Stimulated activated CD8-positive, alpha-beta memory T cell treated with anti-CD3 and anti-CD28 coated beads, Interleukin-4, amount 100 ng/mL, for 48 hours (primary cell): ENCODE measurements at regions not wholly inside any gene's neighbourhood (a gene's known extent, or its start where the extent isn't known, plus 50 kb on each side); places are given as distances from the start of the nearest gene placed in this dataset.
A peak's percentile ranks its signal among the peaks of the same experiment; 100 is the strongest.
"Not testable (repeated sequence)": the region's sequence is repeated elsewhere in the genome, so short reads cannot be mapped to it uniquely, and the experiment has no call there.

Source experiments
- DNase-seq: peaks from one replicate; pipeline ENCODE4 v3.0.0-alpha.2; 2020

DNA sequence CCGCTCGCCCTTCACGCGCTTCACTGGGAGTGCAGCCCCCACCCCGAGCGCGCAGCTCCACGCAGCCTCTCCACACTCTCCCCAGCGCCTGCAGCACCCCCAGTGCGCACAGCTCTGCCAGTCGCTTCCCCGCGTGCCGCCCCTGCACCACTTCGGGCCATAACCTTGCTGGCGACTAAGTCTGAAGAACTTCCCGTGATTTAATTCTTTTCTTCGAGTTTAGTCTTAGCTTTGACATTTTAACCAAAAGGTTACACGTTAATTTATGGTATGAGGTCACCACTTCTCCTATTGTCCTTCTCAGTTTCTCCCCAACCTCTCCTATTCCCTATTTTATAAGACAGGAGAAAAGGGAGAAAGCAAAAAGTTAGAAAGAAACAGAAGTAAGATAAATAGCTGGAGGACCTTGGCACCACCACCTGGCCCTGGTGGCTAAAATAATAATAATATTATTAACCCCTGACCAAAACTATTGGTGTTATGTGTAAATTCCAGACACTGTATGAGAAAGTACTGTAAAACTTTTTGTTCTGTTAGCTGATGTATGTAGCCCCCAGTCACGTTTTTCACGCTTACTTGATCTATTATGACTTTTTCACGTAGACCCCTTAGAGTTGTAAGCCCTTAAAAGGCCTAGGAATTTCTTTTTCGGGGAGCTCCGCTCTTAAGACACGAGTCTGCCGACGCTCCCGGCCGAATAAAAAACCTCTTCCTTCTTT, 129.2 kb downstream of the KBTBD2 start:
- not testable (repeated sequence) for DNase-seq

DNA sequence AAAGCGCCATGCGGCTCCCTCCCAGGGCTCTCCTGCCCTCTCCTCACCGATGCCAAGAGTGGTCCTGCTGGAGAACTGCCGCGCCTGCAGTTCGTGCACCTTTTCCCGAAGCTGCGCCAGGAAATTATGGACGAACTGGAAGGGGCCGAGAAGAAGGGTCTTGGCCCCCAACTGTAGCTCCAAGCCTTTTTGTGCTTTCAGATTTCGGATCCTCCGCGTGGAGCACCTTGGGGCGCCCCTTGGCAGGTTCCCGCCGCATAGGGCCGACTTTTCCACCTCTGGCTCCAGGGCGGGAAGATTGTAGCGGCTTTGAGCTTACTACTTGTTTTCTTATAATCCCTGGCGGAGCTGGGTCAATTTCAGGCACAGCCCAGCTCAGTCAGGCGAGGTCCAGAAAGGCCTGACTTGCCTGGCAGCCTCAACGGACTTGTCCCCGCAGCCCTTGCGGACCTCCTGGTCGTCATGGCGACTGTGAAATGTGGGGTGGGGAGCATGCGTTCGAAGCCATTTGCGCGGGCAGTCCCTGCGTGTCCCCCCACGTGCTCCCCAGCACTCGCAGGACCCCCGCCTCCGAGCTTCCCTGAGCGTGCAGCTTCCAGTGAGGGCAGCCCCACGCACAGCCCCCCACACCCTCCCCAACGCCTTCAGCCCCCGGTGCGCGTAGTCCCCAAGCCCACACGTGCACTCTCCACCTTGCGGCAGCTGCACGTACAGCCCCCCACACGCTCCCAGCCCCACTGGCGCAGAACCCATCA, 129.9 kb downstream of the KBTBD2 start:
- no peak for DNase-seq

DNA sequence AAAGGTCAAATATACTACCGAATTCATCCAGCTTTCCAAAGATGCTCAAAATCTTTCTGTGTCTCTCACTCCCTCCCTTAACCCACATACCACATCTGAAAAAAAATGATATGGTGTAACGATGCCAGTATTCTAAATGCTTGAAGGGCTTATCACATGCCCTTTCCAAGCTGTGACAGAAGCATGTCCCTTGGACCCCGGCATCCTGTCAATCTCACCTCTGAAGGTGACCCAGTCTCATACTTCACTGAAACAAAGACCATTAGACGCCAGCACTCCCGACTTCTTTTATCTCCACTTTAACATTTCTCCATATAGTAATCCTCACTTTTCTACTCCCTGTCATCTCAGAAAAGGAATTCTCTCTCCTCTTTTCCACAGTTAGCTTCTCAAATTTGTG, 130.8 kb downstream of the KBTBD2 start:
- not testable (repeated sequence) for DNase-seq

DNA sequence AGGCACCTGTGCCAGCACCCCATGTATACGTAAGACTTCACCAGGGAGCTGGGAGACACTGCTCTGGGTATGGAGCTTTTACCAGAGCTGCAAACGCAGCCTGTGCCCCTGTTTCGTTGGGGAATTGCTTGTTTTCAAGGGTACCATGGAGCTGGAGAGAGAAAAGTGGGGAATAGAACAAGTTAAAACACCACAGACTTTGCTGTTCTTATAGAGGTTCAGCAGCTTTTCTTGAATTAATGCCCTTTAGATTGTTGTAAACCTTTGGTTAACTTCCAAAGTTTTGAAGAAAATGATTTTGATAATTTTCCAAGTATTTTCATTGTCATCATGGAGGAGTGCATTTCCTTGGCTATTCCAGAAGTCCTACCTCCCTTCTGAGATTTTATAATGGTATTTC, 131.7 kb downstream of the KBTBD2 start:
- DNase-seq, result not testable (repeated sequence)

DNA sequence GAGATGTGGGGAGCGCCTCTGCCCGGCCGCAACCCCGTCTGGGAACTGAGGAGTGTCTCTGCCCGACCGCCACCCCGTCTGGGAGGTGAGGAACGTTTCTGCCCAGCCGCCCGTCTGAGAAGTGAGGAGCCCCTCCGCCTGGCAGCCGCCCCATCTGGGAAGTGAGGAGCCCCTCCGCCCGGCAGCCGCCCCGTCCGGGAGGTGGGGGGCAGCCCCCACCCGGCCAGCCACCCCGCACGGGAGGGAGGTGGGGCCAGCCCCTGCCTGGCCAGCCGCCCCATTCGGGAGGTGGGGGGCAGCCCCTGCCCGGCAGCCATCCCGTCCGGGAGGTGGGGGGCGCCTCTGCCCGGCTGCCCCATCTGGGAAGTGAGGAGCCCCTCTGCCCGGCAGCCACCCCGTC, 137.7 kb downstream of the KBTBD2 start:
- not testable (repeated sequence) for DNase-seq

DNA sequence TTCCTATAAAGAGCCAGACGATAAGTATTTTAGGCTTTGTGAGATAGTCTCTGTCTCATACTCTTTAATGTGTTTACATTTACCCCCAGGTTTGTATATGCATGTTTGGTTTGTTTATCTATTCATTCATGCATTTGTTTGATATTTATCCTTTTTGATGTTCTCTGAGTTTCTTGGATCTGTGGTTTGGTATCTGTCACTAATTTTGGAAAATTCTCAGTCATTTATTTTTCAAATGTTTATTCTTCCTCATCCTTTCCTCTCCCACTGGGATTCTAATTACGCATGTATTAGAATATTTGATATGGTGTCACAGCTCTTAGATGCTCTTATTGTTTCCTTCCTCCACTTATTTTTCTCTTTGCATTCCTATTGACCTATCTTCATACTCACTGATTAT, 143.2 kb downstream of the KBTBD2 start:
- DNase-seq, result not testable (repeated sequence)

DNA sequence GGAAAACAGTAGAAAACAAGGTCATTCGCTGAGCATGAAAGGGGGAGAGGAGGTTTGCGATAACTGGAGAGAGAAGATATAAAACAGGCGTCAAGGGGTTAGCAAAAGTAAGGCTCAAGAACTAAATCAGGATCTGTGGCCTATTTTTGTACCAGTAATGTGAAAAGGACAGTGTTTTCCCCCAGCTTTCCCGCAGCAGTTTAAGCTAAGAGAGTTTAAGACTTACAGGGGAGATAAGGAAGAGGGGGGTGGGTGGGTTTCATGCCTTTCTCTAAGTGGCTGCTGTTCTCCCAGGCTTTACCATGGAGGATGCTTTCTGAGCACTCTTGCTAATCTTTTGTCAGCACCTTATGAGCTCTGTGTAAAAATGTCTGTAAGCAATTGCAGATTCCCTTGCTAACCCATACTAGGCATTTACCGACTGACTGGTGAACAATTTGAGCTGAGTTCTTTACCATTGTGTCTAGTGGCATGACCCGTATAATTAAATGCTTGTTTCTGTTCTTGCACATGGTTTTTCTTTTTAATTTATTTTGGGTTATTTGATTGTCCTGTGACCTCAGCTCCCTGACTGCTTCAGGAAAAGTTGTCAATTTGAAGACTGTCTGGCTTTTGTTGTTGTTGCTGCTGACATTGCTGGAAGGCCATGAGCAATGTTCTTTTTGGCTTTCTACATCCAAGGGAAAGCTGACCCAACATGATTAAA, 144.0 kb downstream of the KBTBD2 start:
- not testable (repeated sequence) for DNase-seq

DNA sequence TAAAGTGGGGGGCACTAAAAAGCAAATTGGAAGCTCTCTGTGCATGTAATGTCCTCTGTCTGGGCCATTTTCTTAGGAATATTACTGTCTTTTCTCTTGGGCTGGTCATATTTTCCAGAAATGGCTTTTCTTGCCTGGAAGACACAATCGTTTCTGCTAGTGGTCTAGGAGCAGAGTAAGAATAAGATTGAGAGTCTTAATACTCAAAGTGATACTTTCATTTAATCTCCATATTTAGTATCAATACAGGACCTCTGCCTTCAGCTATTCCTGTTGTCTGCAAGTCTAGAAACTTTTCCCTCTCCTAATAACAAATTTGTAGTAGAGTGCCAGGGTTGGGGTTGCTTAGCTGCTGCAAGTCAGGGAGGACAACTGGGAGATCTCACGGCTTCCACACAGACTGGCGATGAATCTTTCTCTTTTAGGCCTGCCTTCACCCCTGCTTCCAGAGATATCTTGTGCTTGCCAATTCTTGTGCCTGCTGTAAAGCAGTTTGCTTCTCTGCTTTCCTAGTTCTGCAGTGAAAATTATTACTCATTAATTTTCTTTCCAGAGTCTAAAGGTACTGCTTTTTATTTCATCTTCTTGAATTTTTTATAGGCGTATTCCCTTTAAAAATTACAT, 149.6 kb downstream of the KBTBD2 start:
- DNase-seq, result not testable (repeated sequence)

DNA sequence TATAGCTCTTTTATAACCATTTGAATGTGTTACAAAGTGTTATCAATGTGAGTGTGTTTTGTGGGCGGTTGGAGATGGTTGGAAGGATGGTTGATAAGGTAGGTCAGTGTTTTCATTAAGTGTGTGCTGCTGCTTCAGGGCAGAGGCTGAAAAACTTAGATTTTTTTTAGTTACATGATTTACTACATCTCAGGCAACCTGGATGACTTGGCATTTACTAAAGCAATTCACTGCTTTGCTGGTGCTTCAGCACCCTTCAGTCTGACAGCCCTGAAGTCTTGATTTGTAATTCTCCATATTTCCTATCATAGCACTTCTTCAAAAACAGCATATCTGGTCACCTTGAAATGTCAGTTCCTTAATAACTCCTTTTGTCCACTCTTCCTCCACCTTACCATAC, 151.8 kb downstream of the KBTBD2 start:
- not testable (repeated sequence) for DNase-seq

DNA sequence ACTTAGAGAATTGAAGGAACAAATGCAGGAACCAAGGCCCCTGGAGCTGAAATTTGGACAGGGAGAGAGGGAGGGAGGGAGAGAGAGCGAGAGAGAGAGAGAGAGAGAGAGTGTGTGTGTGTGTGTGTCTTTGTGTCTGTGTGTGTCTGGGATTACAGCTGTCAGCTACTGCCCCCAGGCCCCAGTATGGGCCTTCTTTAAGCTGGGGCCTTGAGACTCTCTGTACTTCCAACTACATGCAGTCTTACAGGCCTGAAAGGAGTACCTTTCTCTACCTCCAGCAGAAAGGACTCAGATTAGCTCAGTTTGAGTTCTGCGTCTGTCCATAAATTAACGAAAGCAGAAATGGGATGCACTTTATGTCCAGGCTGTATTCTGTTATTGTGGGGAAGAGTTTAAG, 153.2 kb downstream of the KBTBD2 start:
- DNase-seq, result not testable (repeated sequence)

DNA sequence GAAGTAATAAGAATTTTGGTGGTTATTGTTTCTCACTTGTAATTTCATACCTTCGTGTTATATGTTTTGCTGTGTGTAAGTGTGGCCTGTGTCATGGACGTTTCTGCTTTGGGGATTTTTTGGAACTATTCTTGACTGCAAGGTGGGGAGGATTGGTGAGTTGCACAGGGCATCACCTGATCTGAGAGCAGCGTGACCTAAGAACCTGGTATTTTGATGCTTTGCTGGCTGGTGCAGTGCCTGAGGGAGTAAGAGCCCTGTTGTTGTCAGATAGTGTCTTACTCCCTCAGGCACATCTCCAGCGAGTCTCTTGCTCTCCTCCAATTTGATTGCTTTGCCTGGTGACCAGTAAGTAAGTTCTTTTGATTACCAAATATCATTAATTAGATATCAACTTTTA, 158.8 kb downstream of the KBTBD2 start:
- DNase-seq, result not testable (repeated sequence)

DNA sequence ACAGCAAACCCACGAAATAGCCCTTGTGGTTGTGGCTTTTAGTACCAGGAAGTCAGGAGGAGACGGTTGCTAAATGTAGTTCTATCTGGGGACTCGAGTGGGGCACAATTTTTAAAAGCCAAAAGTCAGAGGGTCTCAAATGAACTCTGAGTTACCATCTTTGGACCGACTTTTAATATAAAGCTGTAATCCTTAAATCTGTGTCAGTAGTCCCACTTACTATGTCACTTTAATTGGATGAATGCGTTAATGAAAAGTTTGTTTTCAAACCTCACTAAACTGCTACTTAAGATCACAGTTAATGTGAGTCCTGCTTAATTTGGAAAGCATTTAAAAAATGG, 162.3 kb downstream of the KBTBD2 start:
- DNase-seq, result not testable (repeated sequence)

DNA sequence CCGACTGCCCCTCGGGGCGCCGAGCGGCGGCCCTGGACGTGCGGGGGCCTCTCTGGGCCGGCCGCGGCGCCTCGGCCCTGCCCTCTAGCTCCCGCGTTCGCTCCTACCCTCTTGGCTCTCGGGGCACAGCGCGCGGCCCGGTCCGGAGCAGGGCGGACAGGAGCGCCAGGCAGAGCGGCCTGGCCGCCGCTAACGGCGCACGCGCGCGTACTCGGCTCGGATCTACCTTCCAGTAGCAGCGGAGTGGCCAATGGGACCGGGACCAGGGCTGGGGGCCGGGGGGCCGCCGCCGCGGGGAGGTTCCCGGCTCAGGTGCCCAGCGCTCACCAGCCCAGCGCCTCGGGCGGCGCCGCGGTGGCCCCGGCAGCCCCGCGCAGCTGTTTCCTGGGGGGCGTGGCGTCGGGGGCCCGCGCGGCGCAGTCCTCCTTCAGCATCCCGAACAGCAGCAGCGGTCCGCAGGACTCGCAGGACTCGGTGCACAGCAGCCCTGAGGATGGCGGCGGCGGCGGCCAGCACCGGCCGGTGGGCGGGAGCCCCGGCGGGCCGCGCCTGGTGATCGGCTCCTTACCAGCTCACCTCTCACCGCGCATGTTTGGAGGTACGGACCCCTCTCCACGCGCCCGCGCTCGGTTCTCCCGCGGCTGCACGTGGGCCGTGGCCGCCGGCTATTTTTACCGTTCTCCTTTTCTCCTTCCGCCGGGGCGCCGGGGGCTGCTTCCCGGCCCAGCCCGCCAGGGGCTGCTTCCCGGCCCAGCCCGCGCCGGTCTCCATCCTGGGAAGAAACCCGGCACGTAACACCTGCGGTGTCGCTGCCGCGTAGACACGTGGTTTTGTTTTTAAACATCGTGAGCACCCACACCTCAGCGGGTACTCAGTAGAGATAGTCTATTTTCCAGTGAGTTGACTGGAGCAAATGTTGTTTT, 162.9 kb downstream of the KBTBD2 start:
- peak; percentile 59 for DNase-seq

DNA sequence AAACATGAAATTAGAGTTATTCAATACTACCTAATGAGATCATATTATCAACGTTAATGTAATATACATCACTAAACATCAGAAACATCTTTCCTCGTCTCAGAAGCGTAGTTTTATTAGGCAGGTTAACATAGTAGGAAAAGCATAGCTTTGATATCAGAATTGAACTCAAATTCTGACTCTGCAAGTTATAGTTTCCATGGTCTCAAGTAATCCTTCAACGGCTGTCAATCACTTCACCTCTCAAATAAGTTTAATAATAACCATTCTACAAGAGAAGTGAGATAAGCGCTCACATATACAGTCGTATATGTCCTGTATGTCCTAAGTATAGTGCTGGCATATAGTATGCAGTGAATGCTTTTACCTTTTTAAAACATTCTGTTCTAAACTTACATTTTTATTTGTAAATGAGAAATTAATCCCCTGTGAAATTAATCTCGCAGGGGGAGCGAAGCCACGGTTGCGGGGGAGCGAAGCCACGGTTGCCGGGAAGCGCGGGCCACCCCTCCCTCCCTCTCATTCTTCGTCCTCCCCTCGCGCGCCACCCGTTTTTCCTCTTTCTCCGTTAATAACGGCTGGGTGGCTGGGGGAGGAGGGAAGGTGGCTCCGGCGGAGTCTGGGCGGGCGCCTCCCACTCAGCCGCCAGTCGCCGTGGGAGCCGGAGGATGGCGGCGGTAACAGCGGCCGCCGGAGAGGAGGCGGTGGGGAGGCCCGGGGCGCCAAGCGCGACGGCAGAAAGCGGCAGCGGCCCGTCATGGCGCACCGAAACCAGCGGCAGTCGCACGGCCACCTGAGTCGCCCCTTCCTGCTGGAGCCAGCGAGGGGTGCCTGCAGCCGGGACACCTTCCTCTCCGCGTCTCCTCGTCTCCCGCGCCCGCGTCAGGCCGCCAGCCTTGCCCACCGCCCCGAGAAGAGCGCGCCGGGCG, 163.8 kb downstream of the KBTBD2 start:
- peak; percentile 65 for DNase-seq

DNA sequence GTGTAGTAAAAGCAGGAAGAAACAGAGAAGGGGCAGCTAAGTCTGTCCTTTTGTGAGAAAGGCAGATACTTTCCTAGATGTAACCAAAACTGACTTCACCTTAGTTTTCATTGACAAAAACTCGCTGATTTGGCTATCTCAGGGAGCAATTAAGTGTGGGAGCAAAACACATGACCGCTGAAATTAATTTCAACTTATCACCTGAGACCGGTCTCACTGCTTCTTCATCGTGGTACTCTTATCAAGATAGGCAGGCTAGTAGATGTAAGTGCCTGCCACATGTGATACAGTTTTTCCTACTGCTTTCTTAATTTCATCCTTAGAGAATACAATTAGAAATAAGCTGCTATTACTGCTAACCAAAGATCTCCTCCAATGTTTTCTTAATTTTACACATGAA, 168.7 kb downstream of the KBTBD2 start:
- not testable (repeated sequence) for DNase-seq

DNA sequence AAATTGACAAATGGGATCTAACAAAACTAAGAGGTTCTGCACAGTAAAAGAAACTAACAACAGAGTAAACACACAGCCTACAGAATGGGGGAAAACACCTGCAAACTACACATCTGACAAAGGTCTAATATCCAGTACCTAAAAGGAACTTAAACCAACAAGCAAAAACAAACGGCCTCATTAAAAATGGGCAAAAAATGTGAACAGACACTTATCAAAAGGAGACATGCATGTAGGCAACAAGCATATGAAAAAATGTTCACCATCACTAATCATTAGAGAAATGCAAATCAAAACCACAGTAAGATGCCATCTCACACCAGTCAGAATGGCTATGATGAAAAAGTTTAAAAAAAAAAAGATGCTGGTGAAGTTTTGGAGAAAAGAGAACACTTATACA, 197.4 kb downstream of the KBTBD2 start:
- no peak for DNase-seq

DNA sequence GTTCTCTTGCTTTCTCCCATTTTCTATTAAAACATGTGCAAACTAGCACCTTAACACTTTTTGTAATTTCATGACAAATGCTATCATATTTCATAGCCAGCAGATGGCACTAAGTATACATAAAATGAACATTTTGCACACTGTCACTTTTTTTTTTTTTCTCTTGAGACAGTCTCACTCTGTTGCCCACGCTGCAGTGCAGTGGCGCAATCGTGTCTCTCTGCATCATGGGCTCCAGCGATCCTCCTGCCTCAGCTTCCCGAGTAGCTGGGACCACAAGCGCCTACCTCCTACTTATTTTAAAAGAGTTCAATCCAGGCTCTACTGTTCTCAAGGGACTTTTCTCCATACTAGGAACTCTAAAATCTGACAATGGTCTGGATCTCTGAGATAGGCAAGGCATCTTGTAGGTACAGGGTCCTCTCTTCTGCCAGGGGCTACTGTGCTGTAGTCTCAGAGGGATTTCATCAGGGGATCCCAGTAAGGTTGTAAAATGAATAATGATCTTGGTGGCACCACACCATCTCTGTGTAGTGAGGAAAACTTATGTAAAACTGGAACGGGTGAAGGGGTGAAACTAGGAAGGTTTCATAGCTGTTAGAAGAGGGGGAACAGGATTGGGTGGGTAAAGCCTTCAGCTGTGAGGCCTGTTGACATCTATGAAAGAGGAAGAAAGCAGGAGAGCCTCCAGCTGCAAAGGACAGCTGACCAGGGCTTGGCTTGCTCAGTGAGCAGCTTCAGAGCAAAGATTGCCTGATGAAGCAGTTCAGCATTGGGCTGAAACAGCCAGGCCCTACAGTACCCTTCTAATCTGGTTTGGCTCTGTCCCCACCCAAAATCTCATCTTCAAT, 196.9 kb downstream of the AVL9 start:
- peak; percentile 31 for DNase-seq

DNA sequence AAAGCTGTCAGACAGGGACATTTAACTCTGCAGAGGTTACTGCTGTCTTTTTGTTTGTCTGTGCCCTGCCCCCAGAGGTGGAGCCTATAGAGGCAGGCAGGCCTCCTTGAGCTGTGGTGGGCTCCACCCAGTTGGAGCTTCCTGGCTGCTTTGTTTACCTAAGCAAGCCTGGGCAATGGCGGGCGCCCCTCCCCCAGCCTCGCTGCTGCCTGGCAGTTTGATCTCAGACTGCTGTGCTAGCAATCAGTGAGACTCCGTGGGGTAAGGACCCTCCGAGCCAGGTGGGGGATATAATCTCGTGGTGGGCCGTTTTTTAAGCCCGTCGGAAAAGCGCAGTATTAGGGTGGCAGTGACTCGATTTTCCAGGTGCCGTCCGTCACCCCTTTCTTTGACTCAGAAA, 192.8 kb downstream of the AVL9 start:
- DNase-seq, result not testable (repeated sequence)

DNA sequence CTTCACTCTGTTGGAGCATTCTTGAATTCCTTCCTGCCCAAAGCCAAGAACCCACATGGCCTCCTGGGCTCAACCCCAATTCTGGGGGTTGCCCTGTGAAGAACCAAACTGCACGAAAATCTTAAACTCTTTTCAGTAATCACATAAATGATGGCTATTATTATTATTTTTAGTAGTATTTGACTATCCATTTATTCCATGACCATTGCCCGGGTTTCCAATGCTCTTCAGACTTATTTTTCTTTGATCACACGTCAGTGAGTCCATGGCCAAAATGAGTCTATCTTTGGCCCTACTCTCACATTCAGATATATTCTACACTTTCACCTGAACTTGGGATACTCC, 185.9 kb downstream of the AVL9 start:
- no peak for DNase-seq
